Gastrocnemius medialis (tissue), 4 donors: ENCODE measurements at regions not wholly inside any gene's neighbourhood (a gene's known extent, or its start where the extent isn't known, plus 50 kb on each side); places are given as distances from the start of the nearest gene placed in this dataset.
A peak's percentile ranks its signal among the peaks of the same experiment; 100 is the strongest.

Source experiments
- ATAC-seq, 2 donors: fragments of 150-250 bp; one replicate each; pipeline ENCODE4 v1.9.1; 2016
- DNase-seq, 2 donors: peaks; one replicate each; pipeline ENCODE4 v3.0.0-alpha.2; 2019
- H3K27ac ChIP-seq, 4 donors: fragments of 200-600 bp; sonication (generic); 1 replicate in 1 of 4; 2 replicates in 3 of 4; pipeline ENCODE4 v1.5.1; 2016 to 2018; ENCODE audit warnings: mild to moderate bottlenecking in 2 of 4, moderate library complexity in 1 of 4
- H3K27me3 ChIP-seq, 3 donors: fragments of 200-600 bp; sonication (generic) in 2 of 3; 1 replicate in 1 of 3; 2 replicates in 2 of 3; pipeline versions ENCODE4 v1.5.1 to v1.6.0; 2016 to 2019; ENCODE audit warnings: mild to moderate bottlenecking in 1 of 3, moderate library complexity in 1 of 3
- H3K36me3 ChIP-seq, 2 donors: fragments of 200-600 bp; sonication (generic) in 1 of 2; one replicate each; pipeline ENCODE4 v1.5.1; 2017 to 2018
- H3K4me1 ChIP-seq, 2 donors: fragments of 200-600 bp; sonication (generic) in 1 of 2; one replicate each; pipeline ENCODE4 v1.5.1; 2016 to 2017; ENCODE audit warnings: mild to moderate bottlenecking in 2 of 2
- H3K4me3 ChIP-seq, 4 donors: fragments of 200-600 bp; sonication (generic) in 3 of 4; 1 replicate in 1 of 4; 2 replicates in 3 of 4; pipeline ENCODE4 v1.5.1; 2016 to 2019; ENCODE audit warnings: mild to moderate bottlenecking in 2 of 4
- H3K9me3 ChIP-seq, 3 donors: fragments of 200-600 bp; sonication (generic) in 2 of 3; 1 replicate in 1 of 3; 2 replicates in 2 of 3; pipeline ENCODE4 v1.5.1; 2016 to 2019
- CTCF ChIP-seq, 5 experiments: fragments of 450-650 bp in 3 of 5; fragments of 200-600 bp in 2 of 5; sonication (generic) in 2 of 5; IDR thresholded peaks in 4 of 5; conservative IDR thresholded peaks in 1 of 5; 1 replicate in 4 of 5; 2 replicates in 1 of 5; pipeline ENCODE4 v1.5.1; 2016 to 2019; ENCODE audit warnings: antibody characterized with exemption in 5 of 5, mild to moderate bottlenecking in 3 of 5, moderate library complexity in 3 of 5
- POLR2A ChIP-seq, 2 donors: fragments of 450-650 bp; IDR thresholded peaks; one replicate each; pipeline ENCODE4 v1.6.1; 2017; ENCODE audit warnings: antibody characterized with exemption in 2 of 2, mild to moderate bottlenecking in 2 of 2, moderate library complexity in 2 of 2
- in situ Hi-C, 4 donors: fragments of 200-750 bp; cut with MboI; loops; one replicate each; pipeline versions ENCODE4 v1.15.0 to v1.8.0; 2017; ENCODE audit warnings: low sequenced_read_pairs in 4 of 4
- intact Hi-C: fragments of 100-400 bp; cut with DNase I; formaldehyde crosslinking; loops from one replicate; pipeline ENCODE4 v1.15.1; 2023; ENCODE audit warnings: low total_unique reads

DNA sequence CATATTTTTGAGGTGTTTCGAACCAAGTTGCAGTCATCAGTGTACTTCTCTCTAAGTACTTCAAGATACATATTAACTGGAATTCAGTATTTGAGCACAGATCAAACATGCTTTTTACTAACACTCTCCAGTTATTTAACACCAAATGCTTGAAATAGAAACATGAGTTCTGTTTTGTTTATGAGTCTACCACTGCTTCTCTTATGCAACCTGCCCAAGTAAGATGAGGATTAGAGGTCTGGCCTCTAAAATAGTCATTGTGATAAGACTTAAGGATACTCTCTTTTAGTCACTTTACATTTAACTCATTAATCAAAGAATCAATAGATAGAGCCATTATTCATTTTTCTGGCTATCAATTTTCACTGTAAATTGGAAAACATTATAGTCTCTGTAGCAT is 156.2 kb upstream of the THRB start:
- ATAC-seq, result peak in 1 of 2 donors; percentile 72
- in situ Hi-C loops, result no loop called here
- TF ChIP-seq POLR2A (IDR thresholded peaks at IDR 0.05) (no peak), CTCF (IDR thresholded peaks at IDR 0.05 in 4 of 5, conservative IDR thresholded peaks at IDR 0.05 in 1 of 5) (no peak)
- intact Hi-C loops, result no loop called here
- Histone ChIP-seq H3K27ac (no peak overlapping the region), H3K9me3 (no peaks in the 10 kb centered on the region), H3K36me3 (no peaks in the 10 kb centered on the region), H3K4me1 (peaks cover 0 to 8% of the 10 kb centered on the region in 2 donors), H3K4me3 (no peak overlapping the region), H3K27me3 (no peaks in the 10 kb centered on the region)
- DNase-seq, result no peak

DNA sequence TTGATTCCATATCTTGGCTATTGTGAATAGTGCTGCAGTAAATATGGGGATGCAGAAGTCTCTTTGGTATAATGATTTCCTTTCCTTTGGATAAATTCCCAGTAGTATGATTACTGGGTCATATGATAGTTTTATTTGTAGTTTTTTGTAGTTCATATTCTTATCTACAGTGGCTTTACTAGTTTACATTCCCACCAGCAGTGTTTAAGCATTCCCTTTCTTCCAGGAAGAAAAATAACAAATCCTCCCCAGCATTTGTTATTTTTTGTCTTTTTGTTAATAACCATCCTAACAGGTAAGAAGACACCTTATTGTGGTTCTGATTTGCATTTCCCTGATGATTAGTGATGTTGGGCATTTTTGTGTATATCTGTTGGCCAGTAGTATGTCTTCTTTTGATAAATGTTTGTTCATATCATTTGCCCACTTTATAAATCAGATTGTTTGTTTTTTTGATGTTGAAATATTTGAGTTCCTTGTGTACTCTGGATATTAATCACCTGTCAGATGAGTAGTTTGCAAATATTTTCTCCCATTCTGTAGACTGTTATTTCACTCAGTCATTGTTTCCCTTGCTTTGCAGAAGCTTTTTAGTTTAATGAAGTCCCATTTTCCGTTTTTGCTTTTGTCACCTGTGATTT is 163.3 kb upstream of the THRB start:
- Histone ChIP-seq H3K36me3 (no peaks in the 10 kb centered on the region), H3K27me3 (no peaks in the 10 kb centered on the region), H3K4me3 (no peak overlapping the region), H3K4me1 (no peaks in the 10 kb centered on the region), H3K9me3 (no peaks in the 10 kb centered on the region), H3K27ac (no peak overlapping the region)
- in situ Hi-C loops, result no loop called here
- no peak for TF ChIP-seq POLR2A (IDR thresholded peaks at IDR 0.05)
- no peak for TF ChIP-seq CTCF (IDR thresholded peaks at IDR 0.05 in 4 of 5, conservative IDR thresholded peaks at IDR 0.05 in 1 of 5)
- no peak for DNase-seq
- ATAC-seq, result no peak
- intact Hi-C loops, result no loop called here

- ATAC-seq, result no peak
- DNase-seq, result no peak
- intact Hi-C loops (no loop called here), in situ Hi-C loops (no loop called here)
- H3K27ac ChIP-seq, result no peak overlapping the region
- TF ChIP-seq CTCF (IDR thresholded peaks at IDR 0.05 in 4 of 5, conservative IDR thresholded peaks at IDR 0.05 in 1 of 5), result no peak
- TF ChIP-seq POLR2A (IDR thresholded peaks at IDR 0.05), result no peak
- H3K4me1 ChIP-seq, result no peaks in the 10 kb centered on the region
- no peaks in the 10 kb centered on the region for H3K9me3 ChIP-seq
- no peaks in the 10 kb centered on the region for H3K27me3 ChIP-seq
- H3K36me3 ChIP-seq, result no peaks in the 10 kb centered on the region
- H3K4me3 ChIP-seq, result no peak overlapping the region
Observed at GRCh38 chr3:24661175-24661584, 166.5 kb upstream of the THRB start.

GRCh38 chr3:24662449-24663345 is 168.0 kb upstream of the THRB start:
- Histone ChIP-seq H3K4me1 (no peaks in the 10 kb centered on the region), H3K27ac (no peak overlapping the region), H3K4me3 (no peak overlapping the region), H3K27me3 (no peaks in the 10 kb centered on the region), H3K9me3 (no peaks in the 10 kb centered on the region), H3K36me3 (no peaks in the 10 kb centered on the region)
- intact Hi-C loops, result no loop called here
- ATAC-seq, result no peak
- in situ Hi-C loops, result no loop called here
- DNase-seq, result no peak
- TF ChIP-seq POLR2A (IDR thresholded peaks at IDR 0.05) (no peak), CTCF (IDR thresholded peaks at IDR 0.05 in 4 of 5, conservative IDR thresholded peaks at IDR 0.05 in 1 of 5) (no peak)
